Fibroblast of mammary gland (primary cell): ENCODE measurements at regions not wholly inside any gene's neighbourhood (a gene's known extent, or its start where the extent isn't known, plus 50 kb on each side); places are given as distances from the start of the nearest gene placed in this dataset.

ENCODE experiments used
- DNase-seq: peaks from one replicate; pipeline ENCODE4 v3.0.0-alpha.2; 2010; ENCODE audit warnings: low read depth
- H3K4me3 ChIP-seq: 2 replicates; pipeline ENCODE4 v1.5.1; 2011; ENCODE audit warnings: low read depth, mild to moderate bottlenecking, low read length, moderate library complexity; ENCODE audit not compliant: control insufficient read depth
- CTCF ChIP-seq: conservative IDR thresholded peaks from 2 replicates; pipeline ENCODE4 v1.5.1; 2011; ENCODE audit warnings: low read depth, low read length, inconsistent platforms; ENCODE audit not compliant: control insufficient read depth, insufficient read depth

- DNase-seq: no peak
- TF ChIP-seq CTCF: no peak
- H3K4me3 ChIP-seq: no peak overlapping the region
Measured at GRCh38 chr18:65349635-65350034, 401.2 kb upstream of the CDH7 start.

GRCh38 chr18:65347446-65347845, 403.4 kb upstream of the CDH7 start:
- no peak for DNase-seq
- H3K4me3 ChIP-seq: no peak overlapping the region
- no peak for TF ChIP-seq CTCF

GRCh38 chr18:65346086-65346485, 404.7 kb upstream of the CDH7 start:
- DNase-seq: no peak
- no peak overlapping the region for H3K4me3 ChIP-seq
- TF ChIP-seq CTCF: no peak

GRCh38 chr18:65343571-65343970, 407.2 kb upstream of the CDH7 start:
- no peak overlapping the region for H3K4me3 ChIP-seq
- DNase-seq: no peak
- TF ChIP-seq CTCF: no peak

GRCh38 chr18:65336411-65336810, 414.4 kb upstream of the CDH7 start:
- no peak for TF ChIP-seq CTCF
- H3K4me3 ChIP-seq: no peak overlapping the region

GRCh38 chr18:65329010-65329409, 421.8 kb upstream of the CDH7 start:
- no peak overlapping the region for H3K4me3 ChIP-seq
- TF ChIP-seq CTCF: no peak
- DNase-seq: no peak

More at GRCh38 chr18:65336411-65336810, 414.4 kb upstream of the CDH7 start:
- no peak for DNase-seq

GRCh38 chr18:65326805-65327204, 424.0 kb upstream of the CDH7 start:
- no peak overlapping the region for H3K4me3 ChIP-seq
- no peak for TF ChIP-seq CTCF
- no peak for DNase-seq
